GM19238 (cell line): ENCODE measurements at regions not wholly inside any gene's neighbourhood (a gene's known extent, or its start where the extent isn't known, plus 50 kb on each side); places are given as distances from the start of the nearest gene placed in this dataset.

Source experiments
- DNase-seq: peaks from one replicate; pipeline ENCODE4 v3.0.0; 2011; ENCODE audit warnings: low spot score; ENCODE audit not compliant: insufficient read length

DNA sequence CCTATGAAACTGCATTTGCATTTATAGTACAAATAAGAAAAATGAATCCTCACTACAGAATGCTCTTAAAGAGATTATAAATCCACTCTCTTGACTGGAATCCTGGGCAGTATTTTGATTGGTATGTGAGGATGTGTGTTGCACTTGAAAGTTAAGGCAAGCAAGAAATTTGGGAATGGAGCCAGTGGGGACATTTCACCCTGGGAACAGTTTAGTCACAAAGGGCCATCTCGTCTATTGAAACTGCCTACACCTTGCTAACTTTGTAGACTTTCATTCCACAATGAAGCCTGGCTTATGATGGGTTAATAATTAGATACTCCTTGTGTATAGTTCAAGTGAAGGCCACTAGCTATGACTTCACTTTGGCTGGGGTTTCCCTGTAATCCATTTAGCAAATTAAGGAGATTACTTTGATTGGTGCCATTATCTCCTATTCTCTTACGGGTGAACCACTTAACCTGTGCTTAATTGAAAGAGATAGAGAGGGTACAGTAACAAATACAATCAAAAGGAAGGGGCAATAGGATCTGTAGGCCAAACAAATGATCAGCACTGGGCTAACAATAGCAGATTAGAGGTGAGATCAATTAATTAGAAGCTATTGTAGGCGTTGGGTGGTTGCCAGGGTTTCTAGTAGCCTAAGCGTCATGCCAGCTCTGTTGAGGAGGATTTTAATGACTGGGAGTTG is 146.9 kb upstream of the RARB start:
- DNase-seq: no peak

DNA sequence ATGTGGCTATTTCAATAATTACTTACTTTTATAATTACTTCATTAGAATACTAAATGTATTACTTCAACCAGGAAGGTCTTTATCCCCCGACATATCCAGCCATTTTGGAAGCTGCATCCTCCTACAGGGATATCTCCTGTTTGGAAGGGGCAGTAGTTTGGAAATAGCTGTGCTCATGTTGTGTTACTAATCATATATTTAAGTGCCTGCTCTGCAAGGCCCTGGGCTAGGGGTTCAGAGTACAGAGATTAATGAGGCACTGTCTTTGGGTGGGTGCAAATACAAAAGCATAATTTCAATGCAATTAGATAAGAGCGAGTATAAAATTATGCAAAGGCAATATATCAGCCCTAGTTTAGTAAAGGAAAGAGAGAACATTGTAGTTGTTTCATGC is 146.3 kb upstream of the RARB start:
- no peak for DNase-seq

DNA sequence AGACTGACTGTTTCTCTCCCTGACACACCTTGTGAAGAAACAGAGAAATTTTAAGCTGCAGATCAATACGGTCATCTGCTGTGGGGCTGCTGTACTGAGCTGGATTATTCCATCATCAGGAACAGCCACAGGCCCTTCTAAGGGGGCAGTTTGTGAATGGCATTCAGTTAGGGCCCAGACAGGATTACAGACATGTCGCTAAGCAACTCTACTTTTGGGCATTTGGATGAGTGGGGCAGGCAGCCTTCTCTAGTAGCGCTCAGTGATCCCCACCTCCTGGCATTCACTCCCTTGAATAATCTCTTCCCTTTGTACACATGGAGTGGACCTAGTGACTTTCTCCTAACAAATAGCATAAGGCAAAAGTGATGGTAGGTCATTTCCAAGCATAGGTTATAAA is 144.4 kb upstream of the RARB start:
- no peak for DNase-seq

DNA sequence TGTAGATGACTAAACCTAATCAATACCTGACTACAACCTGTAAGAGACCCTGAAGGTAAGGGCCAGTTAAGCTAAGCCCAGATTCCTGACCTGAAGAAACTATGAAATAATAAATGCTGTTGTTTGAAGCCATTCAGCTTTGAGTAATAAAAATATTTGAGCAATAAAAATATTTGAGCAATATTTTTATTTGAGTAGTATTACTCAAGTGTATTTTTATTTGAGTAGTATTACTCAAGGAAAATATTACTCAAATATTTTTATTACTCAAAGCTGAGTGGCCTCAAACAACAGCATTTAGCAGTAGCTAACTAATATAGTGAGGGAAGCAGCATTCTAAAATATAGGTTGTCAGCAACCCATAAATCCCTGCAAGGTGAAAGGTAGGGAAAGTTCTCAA is 143.8 kb upstream of the RARB start:
- DNase-seq: no peak

DNA sequence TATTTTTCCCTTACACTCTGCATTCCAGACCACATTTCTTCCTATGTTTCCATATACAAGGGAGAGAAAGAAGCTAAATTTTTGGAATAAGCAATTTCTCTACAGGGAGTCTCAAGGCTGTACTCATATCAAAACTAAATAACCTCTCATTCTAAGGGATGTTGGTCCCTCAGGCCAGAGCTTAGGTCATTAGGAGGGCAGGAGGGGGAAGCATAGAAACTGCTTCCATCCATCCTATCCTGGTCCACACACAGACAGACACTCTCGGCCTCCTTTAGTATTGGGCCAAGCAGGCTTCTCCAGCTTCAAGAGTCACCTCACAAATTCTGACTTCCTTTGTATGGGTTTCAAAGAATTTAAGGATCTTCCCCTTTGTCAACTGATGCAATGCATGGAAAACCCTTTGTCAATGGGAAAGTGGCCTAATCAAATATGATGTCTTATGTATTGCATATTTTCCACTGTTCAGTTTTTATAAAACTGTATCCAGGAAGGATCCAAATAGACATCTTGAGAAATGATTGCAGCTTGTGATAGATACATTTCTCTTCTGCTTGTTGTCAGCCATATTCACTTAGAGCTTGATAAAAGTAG is 140.7 kb upstream of the RARB start:
- DNase-seq: no peak

DNA sequence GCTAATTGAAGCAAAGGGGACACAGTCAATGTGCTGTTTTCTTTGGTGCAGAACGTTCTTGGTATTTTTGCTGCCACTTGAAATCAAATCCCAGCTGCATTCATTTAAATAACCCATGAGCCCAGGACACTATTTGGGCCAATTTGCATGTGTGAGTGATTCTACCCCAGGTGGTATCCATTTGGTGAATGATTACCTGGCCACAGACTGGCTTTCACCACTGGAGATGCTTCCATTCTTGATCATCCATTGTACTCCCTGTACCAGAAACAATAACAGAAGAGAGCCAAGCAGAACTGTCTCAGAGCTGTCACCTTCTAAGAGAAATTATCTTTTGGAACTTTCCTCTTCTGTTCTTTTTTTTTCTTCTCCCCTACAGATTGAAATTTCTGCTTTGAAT is 139.7 kb upstream of the RARB start:
- DNase-seq: no peak

DNA sequence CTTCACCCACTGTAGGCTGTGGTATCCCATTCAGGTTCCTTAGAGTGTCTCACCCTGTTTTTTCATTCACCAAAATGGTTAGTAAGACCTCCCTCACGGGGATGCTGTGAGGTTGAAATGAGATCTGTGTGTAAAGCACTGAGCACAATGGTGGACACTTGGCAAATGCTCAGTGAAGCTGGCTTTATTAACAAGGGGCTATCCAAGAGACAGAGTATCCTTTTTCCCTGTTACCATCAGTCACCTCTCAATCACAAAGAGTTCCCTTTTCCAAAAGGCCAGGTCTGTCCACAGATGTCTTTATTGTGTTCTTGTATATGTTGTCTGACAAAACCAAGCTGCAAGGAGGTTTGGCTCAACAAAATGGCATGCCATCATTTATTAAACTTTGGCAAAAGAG is 138.9 kb upstream of the RARB start:
- no peak for DNase-seq

DNA sequence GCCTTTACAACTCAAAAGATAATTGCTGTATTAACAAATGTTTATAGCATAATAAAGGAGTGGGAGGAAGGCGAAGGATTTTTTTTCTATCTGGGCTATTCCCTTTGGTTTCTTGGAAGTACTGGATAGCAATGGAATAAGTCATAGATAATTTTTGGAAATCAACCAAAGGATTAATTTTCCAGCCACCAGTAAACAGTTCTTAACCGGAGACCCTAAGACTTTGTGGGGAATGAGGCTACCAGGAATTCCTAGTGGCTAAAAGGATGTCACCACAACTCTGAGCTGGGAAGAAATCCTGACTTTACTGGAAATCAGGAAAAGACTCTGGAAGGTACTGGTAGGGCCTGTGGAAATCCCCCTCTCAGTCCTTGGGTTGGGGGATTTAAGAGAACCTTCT is 138.4 kb upstream of the RARB start:
- DNase-seq: no peak

DNA sequence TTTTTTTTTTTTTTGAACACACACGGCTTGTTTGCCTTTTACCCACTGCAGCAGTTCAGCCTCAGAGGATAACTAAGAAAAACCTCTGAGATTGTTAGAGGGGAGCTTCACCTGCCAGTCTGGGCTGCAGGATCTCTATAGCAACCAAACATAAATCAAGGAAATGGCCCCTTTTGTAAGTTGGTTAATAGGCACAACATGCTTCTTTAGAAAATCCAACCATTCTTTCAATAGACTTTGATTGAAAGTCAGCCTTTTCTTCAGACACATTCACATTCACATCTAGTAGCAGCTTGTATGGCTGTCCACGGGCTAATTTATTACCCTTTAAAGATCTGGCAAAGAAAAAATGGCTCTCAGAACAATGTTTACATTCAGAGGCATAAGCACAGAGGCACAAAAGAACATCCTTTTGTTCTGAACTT is 136.6 kb upstream of the RARB start:
- no peak for DNase-seq

DNA sequence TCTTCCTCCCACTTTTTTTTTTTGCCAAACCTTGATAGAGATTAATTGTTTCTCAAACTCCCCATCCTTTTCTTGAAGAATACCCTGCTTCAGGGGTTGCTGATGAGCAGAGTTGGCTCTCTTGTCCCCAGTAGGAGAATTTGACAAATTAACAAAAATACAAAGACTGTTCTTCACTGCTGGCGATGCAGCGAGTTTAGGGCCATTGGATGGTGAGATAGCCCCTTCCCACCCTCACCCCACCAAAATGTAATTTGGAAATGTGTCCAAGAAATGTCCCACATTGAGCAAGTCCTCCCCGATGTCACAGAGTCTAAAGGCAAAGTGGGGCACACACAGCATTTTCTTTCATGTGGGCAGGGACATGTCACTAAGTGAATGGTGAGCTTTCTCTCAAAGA is 136.0 kb upstream of the RARB start:
- DNase-seq: no peak

DNA sequence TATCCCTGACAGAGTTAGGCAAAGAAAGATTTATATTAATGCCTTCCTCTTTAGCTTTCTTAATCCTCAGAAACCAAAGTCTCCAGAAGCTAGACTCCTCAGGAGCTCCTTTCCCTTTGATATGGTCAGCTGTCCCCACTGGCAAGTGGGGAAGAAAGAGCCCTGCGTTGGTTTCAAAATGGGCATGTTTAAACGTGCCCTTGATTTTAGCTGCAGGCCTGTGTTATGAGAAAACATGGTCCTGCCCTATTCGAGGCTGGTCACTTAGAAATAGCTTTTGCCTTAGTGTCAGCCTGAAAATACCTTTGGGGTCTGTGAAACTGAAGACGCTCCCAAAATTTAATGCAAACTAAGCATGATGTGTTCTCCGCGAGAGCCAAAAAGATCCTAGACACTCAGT is 135.5 kb upstream of the RARB start:
- DNase-seq: no peak

DNA sequence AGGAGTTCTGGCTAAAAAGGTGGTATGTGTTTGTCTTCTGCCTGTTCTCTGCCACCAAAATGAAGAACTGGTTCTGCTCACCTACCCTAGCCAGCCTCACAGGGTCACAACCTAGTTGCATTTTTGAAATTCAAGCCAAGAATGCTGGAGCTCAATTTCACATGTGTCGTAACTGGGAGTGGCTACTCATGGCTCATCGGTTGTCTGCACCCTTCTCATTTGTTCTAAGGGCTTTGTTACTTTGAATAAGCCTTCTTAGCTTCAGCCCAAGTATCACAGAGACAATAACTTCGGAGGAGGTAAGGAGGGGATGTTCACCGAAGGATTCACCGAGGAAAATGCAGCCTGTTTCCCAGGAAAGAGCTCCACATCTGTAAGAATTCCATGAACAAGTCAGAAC is 134.3 kb upstream of the RARB start:
- no peak for DNase-seq

DNA sequence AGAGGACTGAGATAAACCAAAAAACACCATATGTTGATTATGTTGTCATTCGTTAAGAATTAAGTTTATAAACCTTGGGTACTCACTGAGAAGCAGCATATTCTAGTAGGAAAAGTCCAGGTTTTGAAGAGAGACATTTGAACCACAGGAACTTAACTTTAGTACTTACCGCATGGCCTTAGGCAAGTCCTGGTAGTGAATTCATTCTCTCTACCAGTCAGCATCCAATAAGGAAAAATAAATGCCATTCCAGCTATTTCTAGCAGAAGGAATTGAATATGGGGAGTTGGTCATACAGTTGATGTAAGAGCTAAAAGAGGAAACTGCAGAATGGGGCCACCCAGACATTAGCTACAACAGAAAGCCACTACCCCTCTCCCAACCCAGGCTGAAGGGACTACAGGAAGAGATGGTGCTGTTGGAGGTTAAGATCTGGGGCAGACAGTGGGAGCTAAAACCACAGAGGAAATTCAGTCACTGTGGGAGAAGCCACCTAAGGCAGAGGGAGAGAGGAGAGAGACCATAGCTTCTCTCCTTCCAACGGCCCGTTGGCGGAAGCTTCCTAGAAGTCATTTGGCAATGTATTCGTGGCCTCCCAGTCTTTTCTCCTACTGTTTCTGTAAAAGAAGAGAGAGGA is 133.8 kb upstream of the RARB start:
- no peak for DNase-seq

DNA sequence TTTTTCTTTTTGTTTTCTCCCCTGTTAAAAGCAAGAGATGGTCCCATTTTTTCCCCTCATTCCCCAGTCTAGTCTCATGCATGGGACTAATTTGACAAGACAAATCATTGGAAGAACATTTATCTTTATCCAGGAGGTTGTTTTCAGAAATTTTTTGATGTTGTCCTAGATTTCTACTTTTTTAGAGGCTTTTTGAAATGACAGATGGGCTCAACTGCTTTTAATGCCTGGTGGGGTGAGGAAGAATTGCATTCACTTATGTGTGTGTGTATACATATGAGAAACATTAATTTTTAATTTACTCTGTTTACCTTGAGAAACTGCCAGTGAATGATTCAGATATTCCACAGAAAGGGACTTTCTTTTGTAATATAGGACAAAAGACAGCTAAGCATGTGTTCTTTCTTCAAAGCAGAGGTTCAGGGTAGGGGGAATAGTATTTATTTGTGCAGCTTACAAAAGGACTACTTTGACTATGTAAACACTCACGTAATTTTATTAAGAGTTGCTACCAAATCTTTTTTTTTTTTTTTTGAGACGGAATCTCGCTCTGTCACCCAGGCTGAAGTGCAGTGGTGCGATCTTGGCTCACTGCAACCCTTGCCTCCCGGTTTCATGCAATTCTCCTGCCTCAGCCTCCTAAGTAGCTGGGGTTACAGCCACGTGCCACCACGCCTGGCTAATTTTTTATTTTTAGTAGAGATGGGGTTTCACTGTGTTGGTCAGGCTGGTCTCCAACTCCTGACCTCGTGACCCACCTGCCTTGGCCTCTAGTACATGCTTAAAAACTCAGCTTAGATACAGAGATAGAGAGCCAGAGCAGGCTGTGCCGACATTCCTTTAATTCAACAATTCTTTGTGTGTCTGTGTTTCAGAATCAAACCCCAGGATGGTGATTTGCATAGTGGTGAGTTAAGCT is 130.1 kb upstream of the RARB start:
- DNase-seq: no peak

DNA sequence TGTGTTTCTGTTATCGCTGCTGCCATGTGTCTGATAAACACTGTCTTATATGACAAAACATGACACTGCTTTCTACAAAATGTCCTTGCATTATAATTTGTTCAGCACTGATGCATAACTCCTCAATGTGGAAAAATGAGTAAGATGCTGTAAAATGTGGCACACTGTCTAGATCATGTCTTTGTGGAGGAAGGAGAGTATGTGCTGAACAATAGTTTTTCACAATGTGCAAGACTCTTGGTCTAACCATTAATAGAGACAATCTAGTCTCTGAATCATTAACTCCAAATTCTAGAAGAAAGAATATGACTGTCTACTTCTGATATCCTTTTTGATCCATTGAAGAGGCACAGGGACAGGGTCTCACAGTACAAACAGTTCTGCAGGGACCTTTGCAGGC is 127.9 kb upstream of the RARB start:
- no peak for DNase-seq

DNA sequence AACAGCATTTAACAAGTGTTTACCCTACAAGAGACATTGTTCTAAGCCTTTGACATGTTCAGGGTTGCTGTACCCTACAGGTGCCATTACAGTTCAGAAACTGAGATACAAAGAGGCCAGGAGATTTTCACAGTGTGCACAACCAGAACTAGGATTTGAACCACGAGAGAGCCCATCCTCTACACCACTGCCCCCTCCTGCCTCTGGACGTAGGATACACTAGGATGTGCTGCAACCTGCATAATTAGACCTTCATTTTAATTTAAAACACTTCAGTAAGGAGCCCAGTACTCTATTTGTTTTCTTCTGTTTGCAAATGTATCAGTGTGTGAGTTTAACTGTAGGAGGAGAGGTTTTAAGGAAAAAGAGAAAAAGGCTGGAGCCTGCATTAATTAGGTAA is 123.1 kb upstream of the RARB start:
- DNase-seq: no peak

DNA sequence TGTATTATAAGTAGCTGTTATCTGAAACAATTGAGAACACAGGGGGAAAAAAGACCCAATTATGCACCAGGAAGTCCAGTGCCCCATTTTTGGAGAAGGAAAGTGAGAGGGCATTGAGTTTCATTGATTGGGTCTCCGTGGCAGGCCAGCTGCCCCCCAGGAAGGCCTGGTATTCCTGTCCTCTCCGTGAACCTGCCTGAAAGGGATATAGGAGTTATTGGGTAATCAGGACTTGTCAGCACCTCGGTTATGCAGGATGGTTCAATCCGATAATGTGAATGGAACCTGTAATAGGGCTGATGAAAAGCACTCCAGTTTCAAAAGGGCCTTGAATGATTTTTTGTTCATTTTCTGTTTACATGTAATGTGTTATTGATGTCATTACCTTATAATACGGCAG is 122.0 kb upstream of the RARB start:
- no peak for DNase-seq

DNA sequence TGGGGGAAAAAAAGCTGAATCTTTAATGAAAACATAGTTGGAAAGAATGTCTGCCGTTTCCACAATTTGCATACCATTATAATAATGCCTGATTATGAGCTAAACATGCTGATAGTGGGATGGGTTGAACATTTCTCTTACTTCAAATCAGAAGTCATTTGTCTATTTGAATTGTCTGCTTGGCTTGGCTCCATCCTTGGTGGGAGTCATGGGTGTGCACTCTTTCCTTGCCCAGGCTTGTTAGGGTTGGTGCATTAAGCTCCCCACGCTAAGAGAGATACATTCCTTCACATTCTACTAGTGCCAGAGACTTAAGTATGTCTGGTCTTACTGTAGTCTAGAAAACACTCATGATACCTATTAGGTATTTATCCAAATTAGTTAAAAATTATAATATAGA is 121.4 kb upstream of the RARB start:
- DNase-seq: no peak

DNA sequence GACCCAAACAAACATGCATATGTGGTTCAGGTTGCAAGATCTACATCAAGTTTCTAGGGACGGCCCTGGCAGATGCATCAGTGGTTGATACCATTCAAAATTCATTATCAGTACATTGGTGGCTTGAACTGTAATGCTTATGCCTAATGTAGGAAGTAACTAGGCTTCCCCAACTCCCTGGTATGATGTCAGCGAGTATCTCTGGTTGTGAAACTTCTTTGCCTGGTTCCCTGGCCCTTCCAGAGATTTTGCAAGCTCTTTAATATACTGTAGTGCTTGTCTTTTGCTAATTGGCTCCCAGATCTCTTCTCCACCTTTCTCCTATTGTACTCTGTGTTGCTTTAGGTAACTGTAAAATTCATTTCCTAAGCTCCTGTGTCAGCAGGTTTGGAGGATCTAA is 114.8 kb upstream of the RARB start:
- DNase-seq: no peak

DNA sequence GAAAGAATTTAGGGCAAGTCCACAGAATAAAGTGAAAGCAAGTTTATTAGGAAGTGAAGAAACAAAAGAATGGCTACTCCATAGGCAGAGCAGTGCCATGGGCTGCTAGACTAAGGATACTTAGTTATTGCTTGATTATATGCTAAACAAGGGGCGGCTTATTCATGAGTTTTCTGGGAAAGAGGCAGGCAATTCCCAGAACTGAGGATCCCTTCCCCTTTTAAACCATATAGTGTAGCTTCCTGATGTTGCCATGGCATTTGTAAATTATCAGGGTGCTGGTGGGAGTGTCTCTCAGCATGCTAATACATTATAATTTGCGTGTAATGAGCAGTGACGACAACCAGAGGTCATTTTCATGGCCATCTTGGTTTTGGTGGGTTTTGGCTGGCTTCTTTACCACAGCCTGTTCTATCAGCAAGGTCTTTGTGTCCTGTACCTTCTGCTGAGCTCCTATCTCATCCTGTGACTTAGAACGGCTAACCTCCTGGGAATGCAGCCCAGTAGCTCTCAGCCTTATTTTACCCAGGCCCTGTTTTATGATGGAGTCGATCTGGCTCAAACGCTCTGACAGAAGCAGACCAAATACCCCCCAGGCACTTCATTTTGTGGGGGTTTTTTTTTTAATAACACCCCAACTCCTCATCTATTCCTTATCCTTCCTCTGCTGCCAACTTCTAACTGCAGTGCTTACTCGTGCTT is 103.0 kb upstream of the RARB start:
- no peak for DNase-seq

DNA sequence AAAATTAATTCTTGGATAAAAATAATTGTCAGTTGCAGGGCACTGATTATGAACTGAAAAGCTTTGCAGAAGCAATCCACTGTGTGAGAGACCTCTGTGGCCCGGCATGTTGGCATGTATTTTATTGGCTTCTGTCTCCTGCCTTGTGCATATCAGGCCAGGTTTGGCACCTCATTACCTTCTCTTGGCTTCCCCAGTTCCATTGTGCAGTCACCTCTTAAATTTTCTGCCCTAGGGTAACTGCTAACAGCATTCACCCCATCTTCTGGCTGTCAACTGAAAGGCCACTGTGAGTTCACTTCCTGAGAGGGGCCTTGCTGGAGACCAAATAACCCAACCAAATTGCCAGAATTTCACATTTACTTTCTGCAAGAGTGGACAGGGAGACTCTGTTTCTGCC is 92.7 kb upstream of the RARB start:
- DNase-seq: no peak
